SK-N-MC (cell line): ENCODE measurements at regions not wholly inside any gene's neighbourhood (a gene's known extent, or its start where the extent isn't known, plus 50 kb on each side); places are given as distances from the start of the nearest gene placed in this dataset.
A peak's percentile ranks its signal among the peaks of the same experiment; 100 is the strongest.

Experiments used
- DNase-seq: peaks from one replicate; pipeline ENCODE4 v3.0.0-alpha.2; 2011; ENCODE audit warnings: low read depth, low spot score
- H3K27ac ChIP-seq: fragments of 200-600 bp; sonication (generic); 2 replicates; pipeline ENCODE4 v1.5.1; 2016; ENCODE audit warnings: mixed run types
- H3K36me3 ChIP-seq: fragments of 200-600 bp; sonication (generic); 2 replicates; pipeline ENCODE4 v1.6.1; 2017; ENCODE audit warnings: antibody characterized with exemption, low read length, mixed read lengths; ENCODE audit not compliant: insufficient read depth
- H3K4me3 ChIP-seq: fragments of 200-600 bp; sonication (generic); 2 replicates; pipeline ENCODE4 v1.5.1; 2016
- H3K9ac ChIP-seq: fragments of 200-600 bp; sonication (generic); 2 replicates; pipeline ENCODE4 v1.8.0; 2017; ENCODE audit warnings: mixed run types, mixed read lengths; ENCODE audit not compliant: insufficient read length
- H3K9me3 ChIP-seq: fragments of 200-600 bp; sonication (generic); 2 replicates; pipeline ENCODE4 v1.6.1; 2017; ENCODE audit warnings: low read depth, mild to moderate bottlenecking, antibody characterized with exemption, low read length, moderate library complexity, mixed read lengths
- EZH2 ChIP-seq: fragments of 200-600 bp; sonication (generic); IDR thresholded peaks from one replicate; pipeline ENCODE4 v1.6.1; 2017; ENCODE audit warnings: antibody characterized with exemption
- FOXP2 ChIP-seq: optimal IDR thresholded peaks from 2 replicates; pipeline ENCODE3; 2011; ENCODE audit warnings: mild to moderate bottlenecking, moderate library complexity; ENCODE audit not compliant: insufficient read depth; ENCODE audit errors: extremely low read length, control extremely low read depth
- POLR2AphosphoS5 ChIP-seq: IDR thresholded peaks from 2 replicates; pipeline ENCODE4 v1.6.1; 2012; ENCODE audit warnings: mild to moderate bottlenecking, low read depth, low read length, borderline replicate concordance

DNA sequence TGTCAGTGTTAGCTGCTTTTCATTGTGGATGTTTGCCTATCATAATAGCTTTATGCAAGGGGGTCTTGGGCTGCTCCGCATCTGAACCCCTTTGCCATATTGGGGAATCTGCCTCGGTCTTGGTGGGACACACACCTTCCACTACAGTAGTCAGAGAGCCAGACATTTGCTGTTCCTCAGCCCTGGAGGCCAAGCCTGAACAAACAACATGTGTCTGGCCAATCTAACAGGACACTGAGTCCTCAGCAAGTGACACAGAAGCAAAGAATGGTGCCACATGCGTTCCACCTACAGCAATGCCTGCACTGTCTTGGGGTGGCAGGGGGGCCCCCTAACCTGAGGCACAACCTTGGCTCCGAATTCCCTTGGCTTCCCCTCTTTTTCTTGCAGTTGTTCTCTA lies 243.9 kb downstream of the LY86 start:
- DNase-seq: no peak
- H3K4me3 ChIP-seq: no peak overlapping the region
- TF ChIP-seq EZH2: no peak
- TF ChIP-seq POLR2AphosphoS5: no peak
- TF ChIP-seq FOXP2: no peak
- no peaks in the 10 kb centered on the region for H3K9me3 ChIP-seq
- H3K36me3 ChIP-seq: no peaks in the 10 kb centered on the region
- no peak overlapping the region; the same call in 1 of the 2 replicates for H3K27ac ChIP-seq
- no peak overlapping the region for H3K9ac ChIP-seq

DNA sequence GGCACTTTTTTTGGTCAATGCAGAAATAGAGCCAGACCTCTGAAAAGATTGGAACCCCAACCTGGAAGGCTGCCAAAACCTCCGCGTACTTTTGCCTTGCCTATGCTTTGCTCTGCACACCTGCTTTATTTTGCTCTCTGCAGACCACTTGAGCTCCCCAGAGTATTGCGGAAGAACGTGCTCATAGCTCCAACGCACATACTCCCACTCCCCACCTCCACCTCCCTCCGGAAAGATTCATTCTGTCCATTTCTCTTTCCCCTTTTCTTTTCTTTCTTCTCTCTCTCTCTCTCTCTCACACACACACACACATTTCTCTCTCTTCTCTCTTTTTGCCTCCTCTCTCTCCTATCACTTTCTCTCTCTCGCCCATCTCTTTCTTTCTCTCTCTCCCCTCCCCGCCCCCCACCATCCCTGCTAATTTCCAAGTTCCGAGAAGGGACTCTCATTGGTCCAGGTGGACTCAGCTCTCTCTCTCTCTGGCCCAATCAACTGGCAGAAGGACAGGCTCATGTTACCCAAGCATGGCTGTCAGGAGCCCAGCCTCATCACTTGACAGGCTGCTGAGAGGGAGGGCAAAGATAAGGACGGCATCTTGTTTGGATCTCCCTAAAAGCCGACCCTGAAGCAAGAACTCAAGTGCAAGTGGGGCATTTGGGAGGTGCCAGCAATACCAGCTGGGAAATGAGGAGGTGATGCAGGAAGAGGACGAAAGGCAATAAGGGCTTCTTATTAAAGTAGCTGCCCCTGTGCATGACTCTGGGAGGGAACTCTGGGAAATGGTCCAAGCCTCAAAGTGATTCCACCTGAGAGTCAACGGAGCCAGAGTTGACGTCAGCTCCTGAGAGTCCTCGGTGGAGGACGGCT lies 246.1 kb downstream of the LY86 start:
- no peaks in the 10 kb centered on the region for H3K36me3 ChIP-seq
- no peak overlapping the region for H3K4me3 ChIP-seq
- TF ChIP-seq FOXP2: no peak
- TF ChIP-seq EZH2: no peak
- no peak for TF ChIP-seq POLR2AphosphoS5
- no peak overlapping the region for H3K9ac ChIP-seq
- H3K27ac ChIP-seq: peak overlapping the region; percentile 98
- DNase-seq: no peak
- no peaks in the 10 kb centered on the region for H3K9me3 ChIP-seq

DNA sequence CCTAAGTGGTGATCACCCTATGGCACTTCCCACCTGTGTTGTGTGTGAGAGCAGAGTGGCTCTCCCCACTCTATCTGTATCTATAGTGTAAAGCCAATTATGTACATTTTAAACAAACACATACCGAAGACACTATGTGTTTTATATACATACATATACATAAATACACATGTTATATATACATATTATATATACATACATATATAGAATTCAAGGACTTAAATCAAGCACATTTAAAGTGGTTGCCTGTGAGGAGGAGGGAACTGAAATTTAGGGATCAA lies 246.6 kb downstream of the LY86 start:
- Histone ChIP-seq H3K27ac (peak overlapping the region; percentile 98), H3K4me3 (no peak overlapping the region)

DNA sequence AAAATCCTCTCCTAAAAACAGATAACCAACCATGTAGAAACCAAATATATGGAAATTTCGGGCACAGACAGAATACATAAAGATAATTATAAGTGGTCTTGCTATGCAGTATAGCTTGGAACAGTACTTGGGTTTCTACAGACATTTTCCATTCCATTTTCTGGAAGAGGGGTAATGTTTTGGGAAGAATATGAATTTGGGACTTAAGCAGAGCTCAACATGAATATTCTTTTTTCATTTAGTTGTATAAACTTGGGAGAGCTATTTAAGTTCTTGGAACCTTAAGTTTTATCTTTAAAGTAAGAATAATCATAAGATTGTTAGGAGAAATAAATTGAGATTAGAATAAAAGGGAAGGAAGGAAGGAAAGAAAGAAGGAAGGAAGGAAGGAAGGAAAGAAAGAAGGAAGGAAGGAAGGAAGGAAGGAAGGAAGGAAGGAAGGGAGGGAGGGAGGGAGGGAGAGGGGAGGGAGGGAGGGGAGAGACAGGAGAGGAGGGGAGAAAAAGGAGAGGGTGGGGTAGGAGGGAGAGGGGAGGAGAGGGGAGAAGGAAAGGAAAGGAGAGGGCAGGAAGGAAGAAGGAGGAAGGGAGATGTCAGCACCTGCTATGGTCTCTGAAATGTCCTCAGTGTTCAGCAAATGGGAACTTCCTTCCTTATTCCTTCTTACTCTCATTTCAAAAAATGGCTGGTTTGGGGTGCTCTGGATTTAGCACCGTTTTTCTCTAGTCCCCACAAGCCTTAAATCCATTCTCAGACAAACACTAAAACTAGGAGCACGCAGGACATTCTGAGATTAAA lies 248.3 kb downstream of the LY86 start:
- no peaks in the 10 kb centered on the region for H3K9me3 ChIP-seq
- H3K36me3 ChIP-seq: no peaks in the 10 kb centered on the region
- H3K4me3 ChIP-seq: peak overlapping the region; percentile 52
- peak overlapping the region; percentile 76 for H3K9ac ChIP-seq
- TF ChIP-seq EZH2: no peak
- peak; percentile 62 for TF ChIP-seq POLR2AphosphoS5
- no peak for TF ChIP-seq FOXP2
- peak; percentile 89 for DNase-seq
- H3K27ac ChIP-seq: peak overlapping the region; percentile 100

More for the DNA sequence above, 246.6 kb downstream of the LY86 start:
- DNase-seq: no peak
- H3K36me3 ChIP-seq: no peaks in the 10 kb centered on the region
- H3K9ac ChIP-seq: no peak overlapping the region
- H3K9me3 ChIP-seq: no peaks in the 10 kb centered on the region
- TF ChIP-seq POLR2AphosphoS5 (no peak), FOXP2 (no peak), EZH2 (no peak)

DNA sequence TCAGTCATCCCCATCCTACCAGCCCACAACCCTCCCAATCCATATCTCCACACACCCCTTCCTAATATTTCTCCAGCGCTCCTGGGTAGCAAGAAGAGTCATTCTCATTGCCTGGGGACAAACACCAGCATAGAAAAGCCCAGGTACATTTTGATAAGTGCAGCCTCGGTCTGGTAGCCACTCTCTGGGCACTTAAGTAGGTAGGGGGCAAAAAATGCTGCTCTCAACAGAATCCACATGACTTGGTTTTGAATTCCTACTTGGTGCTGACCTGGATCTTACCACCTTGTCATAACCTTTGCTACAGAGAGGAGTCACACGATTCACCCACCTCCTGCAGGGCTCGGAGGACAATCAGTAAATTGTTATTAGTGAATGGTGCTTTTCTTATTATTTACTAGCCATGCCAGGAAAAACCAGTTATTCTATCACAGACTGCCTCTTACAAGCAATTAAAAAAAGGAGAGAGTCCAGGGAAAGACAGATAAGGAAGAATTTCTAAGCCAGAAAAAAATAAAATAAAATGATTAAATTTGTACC lies 249.1 kb downstream of the LY86 start:
- peak overlapping the region; percentile 52; the same call in 1 of the 2 replicates for H3K4me3 ChIP-seq
- no peak for DNase-seq
- H3K9ac ChIP-seq: peak overlapping the region; percentile 76
- H3K27ac ChIP-seq: peak overlapping the region; percentile 100
- H3K9me3 ChIP-seq: no peaks in the 10 kb centered on the region
- H3K36me3 ChIP-seq: no peaks in the 10 kb centered on the region
- TF ChIP-seq POLR2AphosphoS5 (no peak), EZH2 (no peak), FOXP2 (no peak)

DNA sequence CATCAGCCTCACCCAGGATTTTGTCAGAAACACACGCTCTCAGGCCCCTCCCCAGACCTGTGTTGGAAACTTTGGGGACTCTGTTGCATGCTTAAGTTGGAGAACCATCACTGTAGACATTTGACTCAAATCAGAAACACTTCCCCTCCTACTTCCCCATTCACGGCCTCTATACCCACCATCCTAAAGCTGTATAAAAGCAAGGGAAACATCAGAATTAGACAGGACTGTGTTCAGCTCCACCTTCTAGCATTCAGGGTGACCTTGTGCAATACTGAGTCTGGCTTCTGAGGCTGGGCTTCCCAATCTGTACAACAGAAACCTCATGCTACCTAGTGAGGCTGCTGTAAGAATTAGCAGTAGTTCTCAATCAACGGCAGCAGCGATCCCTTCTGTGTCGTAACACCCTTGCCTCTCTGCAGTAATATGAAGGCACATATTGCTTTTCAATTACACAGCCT lies 252.3 kb downstream of the LY86 start:
- H3K27ac ChIP-seq: peak overlapping the region; percentile 74
- no peak for DNase-seq
- H3K4me3 ChIP-seq: no peak overlapping the region
- H3K9ac ChIP-seq: no peak overlapping the region
- TF ChIP-seq FOXP2 (no peak), POLR2AphosphoS5 (no peak), EZH2 (no peak)
- H3K36me3 ChIP-seq: no peaks in the 10 kb centered on the region
- H3K9me3 ChIP-seq: no peaks in the 10 kb centered on the region

DNA sequence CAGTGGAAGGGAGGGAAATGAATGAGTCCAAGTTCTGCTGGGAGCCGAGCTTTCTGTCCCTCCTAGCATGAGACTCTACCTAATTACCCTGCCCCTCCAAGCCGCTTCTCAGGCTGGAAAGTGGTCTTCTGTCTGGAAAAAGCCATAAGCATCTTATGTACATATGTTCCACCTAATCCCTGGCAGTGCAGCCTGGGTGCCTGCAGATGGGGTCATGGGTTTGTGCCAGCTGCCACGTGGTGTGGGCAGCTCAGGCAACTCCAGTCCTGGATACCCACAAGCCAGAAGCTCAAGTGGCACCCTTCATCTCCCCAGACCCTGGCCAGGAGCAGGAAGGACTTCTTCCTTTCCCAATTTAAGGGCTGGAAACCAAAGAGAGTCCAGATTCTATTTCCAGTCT lies 253.1 kb downstream of the LY86 start:
- Histone ChIP-seq H3K9me3 (no peaks in the 10 kb centered on the region), H3K4me3 (no peak overlapping the region), H3K27ac (peak overlapping the region; percentile 74), H3K9ac (no peak overlapping the region), H3K36me3 (no peaks in the 10 kb centered on the region)
- no peak for DNase-seq
- TF ChIP-seq POLR2AphosphoS5 (no peak), FOXP2 (no peak), EZH2 (no peak)

DNA sequence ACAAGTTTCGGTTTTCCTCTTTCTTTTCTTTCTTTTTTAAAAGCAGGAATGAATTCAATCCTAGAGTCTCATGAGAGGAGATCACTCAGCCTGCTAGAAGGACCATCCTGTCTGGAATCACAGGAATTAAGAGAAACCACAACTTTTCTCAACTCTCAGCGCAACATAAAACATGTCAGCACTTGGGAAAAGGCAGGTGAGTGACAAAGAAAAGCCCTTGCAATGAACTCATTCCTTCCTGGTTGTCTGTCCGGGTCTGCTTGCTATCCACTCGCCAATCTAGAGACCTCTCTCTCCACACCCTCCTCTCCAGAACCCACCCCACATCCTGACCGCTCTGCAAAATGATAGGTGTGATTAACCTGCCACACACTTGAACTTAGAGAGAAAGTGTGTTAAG lies 253.8 kb downstream of the LY86 start:
- no peak overlapping the region for H3K4me3 ChIP-seq
- no peaks in the 10 kb centered on the region for H3K9me3 ChIP-seq
- H3K27ac ChIP-seq: no peak overlapping the region
- no peak overlapping the region for H3K9ac ChIP-seq
- H3K36me3 ChIP-seq: no peaks in the 10 kb centered on the region
- no peak for DNase-seq
- TF ChIP-seq POLR2AphosphoS5 (no peak), EZH2 (no peak), FOXP2 (no peak)
